ENCODE measurements at regions not wholly inside any gene's neighbourhood (a gene's known extent, or its start where the extent isn't known, plus 50 kb on each side); places are given as distances from the start of the nearest gene placed in this dataset.
"Not testable (repeated sequence)": the region's sequence is repeated elsewhere in the genome, so short reads cannot be mapped to it uniquely, and the experiment has no call there.

DNA sequence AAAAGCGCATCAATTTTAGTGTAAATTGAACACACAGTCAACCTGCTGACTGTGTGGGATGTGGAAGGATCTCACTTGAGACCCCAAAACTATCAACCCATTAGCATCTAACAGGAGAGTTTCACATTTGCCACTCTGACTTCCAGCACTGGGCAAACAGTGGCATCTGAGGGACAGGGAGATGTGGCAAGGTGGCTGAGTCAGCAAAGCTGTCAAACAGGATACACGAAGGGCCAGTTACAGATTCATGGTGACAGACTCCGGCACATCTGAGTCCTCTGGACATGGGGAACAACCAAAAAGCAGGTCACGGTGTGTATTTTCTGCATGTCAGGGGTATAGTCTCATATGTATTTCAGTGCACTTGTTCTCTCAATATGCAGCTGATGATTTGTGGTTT is 573.4 kb upstream of the PPP2R3A start:
- ATAC-seq = no peak
- DNase-seq (ENCODE audit: low spot score) = no peak
- intact Hi-C loops (cut with DNase I) = no loop called here

DNA sequence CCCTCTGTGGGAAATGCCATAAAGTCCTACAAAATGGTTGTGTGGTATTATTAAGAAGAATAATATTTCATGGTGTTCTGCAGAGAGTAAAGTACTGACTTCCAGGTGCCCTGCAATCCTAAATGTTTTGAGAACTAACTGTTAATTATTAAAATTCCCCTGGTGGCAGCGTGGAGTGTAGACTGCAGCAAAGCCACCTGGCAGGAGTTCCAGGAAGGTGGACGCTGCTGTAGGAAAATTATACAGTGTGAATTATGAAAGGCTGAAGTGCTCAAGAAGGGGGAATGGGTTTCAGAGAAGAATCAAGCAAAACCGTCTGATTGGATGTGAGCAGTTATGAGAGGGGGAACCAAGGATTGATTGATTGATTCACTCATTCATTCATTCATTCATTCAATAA is 572.4 kb upstream of the PPP2R3A start:
- intact Hi-C loops (cut with DNase I) = no loop called here

DNA sequence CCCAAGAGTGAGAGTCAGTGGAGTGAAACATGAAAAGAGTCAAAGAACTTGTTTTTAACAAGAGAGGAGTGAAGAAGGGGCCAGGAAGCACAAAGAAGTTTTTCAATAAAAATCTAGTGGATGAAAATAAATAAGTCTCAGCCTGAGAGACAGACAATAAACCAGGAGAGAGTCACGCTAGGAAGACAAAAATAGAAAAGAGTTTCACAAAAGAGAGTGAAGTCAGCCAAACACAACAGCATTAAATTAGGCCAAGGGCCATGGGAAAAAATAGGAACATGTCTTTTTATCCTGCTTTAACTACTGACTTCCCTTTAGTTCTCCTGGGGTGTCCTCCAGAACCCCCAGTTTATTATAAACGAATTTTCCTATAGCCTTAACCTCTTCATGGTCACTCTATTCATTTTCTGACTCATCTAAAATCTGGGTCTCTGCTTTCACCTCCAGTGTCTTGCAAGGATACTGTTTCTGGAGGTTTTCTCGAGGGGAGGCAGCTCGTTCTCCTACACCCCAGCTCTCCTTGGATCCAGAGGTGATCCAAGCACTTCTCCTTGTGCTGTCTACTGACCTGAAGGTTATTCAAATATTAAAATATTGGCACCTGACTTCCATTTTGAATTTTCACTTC is 571.5 kb upstream of the PPP2R3A start:
- intact Hi-C loops (cut with DNase I) = no loop called here
- ATAC-seq (no peak), DNase-seq (ENCODE audit: low spot score) (no peak)

More for the DNA sequence above, 572.4 kb upstream of the PPP2R3A start:
- no peak for DNase-seq (ENCODE audit: low spot score)
- no peak for ATAC-seq

DNA sequence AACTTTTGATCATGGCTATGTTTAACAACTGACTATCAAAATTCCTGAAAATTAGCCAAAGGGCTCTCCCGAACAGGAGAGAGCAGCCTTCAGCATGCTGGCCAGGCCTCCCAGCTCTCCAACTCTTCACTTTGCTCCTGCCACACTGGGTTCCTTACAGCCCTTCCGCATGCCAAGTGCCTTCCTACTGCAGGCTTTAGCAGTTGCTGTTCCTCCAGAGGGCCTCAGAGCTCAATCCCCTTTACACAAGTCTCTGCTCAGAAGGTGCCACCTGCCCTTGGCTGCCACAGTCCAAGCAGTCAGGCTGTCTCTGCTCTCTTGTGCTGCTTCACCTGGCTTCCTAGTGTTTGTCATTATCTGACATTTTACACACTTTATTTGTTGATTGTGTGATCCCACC is 553.1 kb upstream of the PPP2R3A start:
- DNase-seq (ENCODE audit: low spot score) (no peak), ATAC-seq (no peak)
- intact Hi-C loops (cut with DNase I) = no loop called here

DNA sequence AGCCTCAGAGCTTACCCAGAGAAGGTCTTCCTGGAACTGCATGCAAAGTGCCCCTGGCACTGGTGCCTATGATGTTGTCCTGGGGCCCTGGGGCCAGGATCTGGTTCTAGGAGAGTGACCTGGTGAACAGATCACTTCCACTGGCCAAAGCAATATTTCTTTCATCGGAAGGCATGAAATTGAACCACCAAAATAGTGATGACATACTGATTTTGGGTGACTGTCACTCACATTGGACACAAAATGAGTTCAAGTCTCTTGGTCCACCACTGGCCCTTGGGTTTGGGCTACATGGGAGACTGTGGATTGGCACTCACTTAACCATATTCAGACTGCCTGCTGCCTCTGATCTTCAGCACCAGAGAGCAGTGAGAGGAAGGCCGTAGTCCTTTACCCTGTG is 549.3 kb upstream of the PPP2R3A start:
- DNase-seq (ENCODE audit: low spot score) (no peak), ATAC-seq (no peak)
- intact Hi-C loops (cut with DNase I) = no loop called here

DNA sequence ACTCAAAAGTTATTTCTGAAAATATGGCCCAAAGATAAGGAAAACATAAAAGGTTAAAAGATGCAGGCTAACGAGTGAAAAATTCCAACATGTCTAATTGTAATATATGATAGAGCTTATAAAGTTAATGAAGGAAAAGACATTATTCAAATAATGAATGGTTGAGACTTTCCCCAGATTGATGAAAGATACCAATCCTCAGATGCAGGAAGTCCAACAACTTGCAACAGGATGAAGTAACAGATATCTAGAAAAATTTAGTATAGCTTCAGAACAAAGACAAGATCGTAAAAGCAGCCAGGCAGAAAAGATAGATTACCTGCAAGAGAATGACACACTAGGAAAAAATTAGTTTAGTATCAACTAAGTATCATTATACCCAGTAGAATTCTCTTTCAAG is 546.4 kb upstream of the PPP2R3A start:
- intact Hi-C loops (cut with DNase I) = no loop called here
- ATAC-seq (no peak), DNase-seq (ENCODE audit: low spot score) (no peak)

DNA sequence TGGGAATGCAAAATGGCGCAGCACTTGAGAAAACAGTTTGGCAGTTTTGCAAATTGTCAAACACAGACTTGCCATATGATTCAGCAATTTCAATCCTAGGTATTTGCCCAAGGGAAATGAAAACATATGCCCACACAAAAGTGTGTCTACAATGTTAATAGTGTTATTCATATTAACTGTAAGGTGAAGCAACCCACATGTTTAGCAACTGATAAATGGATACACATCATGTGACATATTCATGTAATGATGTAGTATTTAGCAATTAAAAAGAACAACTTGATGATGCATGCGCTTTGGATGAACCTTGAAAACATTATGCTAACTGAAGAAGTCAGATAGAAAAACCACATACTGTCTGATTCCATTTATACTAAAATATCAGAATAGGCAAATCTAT is 539.0 kb upstream of the PPP2R3A start:
- DNase-seq (ENCODE audit: low spot score) = no peak
- no peak for ATAC-seq

DNA sequence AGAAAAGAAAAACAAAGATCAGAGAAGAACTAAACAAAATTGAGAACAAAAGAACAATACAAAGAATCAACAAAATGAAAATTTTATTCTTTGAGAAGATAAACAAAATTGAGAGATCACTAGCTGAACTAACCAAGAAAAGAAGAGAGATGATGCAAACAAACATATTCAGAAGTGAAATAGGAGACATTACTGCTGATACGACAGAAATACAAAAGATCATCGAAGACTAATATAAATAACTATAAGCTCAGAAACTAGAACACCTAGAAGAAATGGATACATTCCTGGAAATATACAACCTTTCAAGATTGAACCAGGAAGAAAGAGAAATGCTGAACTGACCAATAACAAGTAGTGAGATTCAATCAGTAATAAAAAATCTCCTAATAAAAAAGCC is 533.1 kb upstream of the PPP2R3A start:
- intact Hi-C loops (cut with DNase I) = no loop called here
- DNase-seq (ENCODE audit: low spot score) (no peak), ATAC-seq (no peak)

More for the DNA sequence above, 539.0 kb upstream of the PPP2R3A start:
- intact Hi-C loops (cut with DNase I) = no loop called here

DNA sequence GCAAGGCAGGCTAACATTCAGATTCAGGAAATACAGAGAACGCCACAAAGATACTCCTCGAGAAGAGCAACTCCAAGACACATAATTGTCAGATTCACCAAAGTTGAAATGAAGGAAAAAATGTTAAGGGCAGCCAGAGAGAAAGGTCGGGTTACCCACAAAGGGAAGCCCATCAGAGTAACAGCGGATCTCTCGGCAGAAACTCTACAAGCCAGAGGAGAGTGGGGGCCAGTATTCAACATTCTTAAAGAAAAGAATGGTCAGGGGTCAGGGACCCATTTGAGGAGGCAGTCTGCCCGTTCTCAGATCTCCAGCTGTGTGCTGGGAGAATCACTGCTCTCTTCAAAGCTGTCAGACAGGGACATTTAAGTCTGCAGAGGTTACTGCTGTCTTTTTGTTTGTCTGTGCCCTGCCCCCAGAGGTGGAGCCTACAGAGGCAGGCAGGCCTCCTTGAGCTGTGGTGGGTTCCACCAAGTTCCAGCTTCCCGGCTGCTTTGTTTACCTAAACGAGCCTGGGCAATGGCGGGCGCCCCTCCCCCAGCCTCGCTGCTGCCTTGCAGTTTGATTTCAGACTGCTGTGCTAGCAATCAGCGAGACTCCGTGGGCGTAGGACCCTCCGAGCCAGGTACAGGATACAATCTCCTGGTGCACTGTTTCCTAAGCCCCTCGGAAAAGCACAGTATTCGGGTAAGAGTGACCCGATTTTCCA is 526.5 kb upstream of the PPP2R3A start:
- intact Hi-C loops (cut with DNase I); ATAC-seq; DNase-seq (ENCODE audit: low spot score): not testable (repeated sequence)

DNA sequence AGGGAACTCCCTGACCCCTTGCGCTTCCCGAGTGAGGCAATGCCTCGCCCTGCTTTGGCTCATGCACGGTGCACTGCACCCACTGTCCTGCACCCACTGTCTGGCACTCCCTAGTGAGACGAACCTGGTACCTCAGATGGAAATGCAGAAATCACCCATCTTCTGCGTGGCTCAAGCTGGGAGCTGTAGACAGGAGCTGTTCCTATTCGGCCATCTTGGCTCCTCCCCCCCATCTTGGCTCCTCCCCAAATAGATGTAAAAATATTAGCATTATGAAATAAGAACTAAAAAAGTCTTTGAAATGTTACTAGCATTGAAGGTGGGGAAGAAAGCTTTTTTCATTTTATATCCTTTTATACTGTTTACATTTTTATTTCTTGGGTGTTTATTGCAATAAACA is 525.9 kb upstream of the PPP2R3A start:
- ATAC-seq; intact Hi-C loops (cut with DNase I): not testable (repeated sequence)

DNA sequence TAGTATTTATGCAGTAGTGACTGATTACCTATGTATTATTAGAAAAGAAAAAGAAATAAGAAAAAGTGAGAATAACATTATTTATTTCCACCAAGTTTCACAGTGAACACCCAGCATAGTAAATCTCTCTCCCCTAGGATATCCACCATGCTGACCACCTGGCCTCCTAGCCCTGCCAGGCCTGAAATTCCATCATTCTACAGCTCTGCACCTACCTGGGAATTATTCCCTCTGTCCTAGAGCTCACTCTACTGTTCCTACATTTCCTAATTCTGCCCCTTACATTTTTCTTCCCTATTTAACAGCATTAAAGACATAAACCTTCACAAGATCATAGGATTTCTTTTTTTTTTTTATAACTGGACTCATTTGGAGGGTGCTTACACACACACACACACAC is 525.3 kb upstream of the PPP2R3A start:
- no peak for DNase-seq (ENCODE audit: low spot score)
- intact Hi-C loops (cut with DNase I) = no loop called here
- ATAC-seq = no peak

More for the DNA sequence above, 525.9 kb upstream of the PPP2R3A start:
- not testable (repeated sequence) for DNase-seq (ENCODE audit: low spot score)

DNA sequence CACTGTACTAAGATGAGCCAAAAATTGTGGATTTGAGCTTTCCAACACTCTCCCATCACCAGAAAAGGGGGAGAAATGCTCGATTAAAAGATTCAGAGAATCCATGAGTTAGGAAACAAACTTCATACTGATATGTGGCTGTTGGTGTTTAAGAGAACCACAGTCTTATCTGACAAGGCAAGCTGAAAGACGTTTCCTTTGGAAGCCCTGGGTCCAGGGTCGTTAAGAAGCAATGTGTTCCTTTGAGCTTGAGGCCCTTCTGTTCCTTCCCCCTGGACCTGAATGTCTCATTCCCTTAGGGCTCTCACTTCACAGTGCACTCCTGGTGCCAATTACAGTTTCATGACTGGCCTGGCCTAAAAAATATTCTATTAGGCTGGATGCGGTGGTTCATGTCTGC is 524.8 kb upstream of the PPP2R3A start:
- intact Hi-C loops (cut with DNase I) = no loop called here
- DNase-seq (ENCODE audit: low spot score) = no peak
- no peak for ATAC-seq

DNA sequence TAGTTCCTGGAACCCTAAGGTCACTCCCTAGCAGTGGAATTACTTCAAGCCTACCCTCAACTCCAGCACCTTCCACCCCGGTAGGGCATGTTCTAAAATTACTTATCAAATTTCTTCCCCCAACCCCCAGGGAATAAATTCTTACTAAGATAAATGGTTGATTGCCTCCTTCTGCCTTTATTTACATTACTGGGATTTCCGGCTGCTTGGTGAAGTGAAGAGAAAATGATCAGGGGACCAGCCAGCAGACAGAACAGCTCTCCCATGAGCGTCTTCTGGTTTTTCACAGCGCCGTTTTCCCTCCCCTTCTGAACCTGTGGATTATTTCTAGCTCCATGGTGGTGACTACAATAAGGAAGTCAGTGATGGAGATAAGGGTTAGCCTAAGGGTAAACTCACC is 521.5 kb upstream of the PPP2R3A start:
- DNase-seq (ENCODE audit: low spot score) = no peak
- ATAC-seq = no peak
- intact Hi-C loops (cut with DNase I) = no loop called here

DNA sequence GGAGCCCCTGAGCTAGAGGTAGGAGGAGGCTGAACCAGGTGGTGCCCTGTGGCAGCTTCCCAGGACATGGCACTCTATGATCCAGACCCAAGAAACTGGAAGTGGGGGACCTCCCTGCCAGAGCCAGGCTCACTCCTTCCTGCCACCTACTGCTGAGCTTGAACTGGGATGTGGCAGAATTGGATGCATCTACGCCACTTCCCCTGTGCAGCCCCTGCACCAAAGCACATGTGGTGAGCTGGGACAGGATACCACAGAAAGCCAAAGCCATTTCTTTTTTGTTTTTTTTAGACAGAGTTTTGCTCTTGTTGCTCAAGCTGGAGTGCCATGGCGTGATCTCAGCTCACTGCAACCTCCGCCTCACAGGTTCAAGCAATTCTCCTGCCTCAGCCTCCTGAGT is 518.0 kb upstream of the PPP2R3A start:
- ATAC-seq = no peak
- intact Hi-C loops (cut with DNase I) = no loop called here
- DNase-seq (ENCODE audit: low spot score) = no peak

DNA sequence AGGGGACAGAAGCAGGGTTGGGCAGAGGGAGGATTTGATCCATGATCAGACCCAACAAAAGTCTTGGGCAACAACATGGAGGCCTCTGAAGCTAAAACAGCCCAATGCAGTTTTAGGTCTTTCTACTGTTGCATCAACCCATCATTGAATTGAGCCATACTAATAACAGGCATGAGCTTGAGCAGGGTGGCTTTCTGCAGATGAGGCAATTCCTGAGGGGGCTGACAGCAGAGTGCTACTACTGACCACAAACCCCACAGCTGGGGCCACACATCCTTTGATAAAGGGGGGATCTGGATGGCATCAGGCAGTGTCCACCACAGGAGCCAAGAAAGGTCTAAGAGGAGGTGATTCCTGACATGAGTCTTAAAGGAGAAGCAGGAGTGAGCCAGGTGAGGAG is 517.0 kb upstream of the PPP2R3A start:
- DNase-seq (ENCODE audit: low spot score) (no peak), ATAC-seq (no peak)
- intact Hi-C loops (cut with DNase I) = no loop called here

DNA sequence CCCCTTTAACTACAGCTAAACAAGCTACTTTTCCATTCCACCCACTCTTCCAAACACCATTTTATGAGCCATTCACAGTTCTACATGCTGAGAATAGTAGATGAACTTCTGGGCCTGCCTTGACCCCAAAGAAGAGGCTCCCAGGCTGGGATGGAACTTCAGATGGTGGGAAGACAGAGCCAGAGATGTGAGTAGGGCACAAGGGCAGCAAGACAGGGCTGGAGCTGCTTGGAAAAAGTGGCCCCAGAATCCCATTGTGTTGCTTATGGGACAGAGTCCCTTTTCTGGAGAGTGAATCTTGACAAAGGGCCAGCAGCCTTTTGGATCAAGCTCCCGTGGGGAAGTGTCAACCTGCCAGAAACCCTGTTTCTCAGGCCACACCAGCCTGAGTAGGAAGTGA is 516.5 kb upstream of the PPP2R3A start:
- ATAC-seq = no peak

DNA sequence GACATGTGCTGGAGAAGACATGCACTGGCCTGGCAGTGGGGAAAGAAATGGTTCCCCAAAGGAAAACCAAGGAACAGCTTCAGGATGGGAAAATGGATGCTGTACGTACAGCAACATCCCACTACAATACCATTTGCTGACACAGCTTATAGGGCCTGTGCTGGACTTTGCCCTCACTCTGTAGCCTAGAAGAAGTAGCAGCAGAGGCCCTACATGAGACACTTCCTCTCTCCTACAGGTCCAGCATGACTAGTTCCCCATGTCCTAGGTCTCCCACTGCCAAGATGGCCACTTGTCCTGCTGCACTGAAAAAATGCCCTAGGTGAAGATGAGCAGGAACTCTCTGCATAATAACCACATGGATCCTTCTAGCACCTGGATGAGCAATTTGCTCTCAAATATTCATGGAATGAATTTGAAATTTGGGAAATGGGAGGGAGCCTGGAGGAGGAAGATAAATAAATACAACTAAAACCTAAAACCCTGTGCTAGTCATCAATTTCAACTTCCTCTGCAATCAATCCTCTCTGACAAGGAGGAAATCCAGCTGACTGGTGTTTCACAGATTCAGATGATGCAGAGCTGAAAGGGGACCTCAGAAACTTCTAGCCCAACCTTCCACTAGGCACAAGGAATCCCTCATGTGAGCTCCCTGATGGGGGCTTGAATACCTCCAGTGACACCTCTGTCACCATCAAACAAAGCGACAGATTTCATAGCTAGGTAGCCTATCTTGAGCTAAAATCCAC is 514.3 kb upstream of the PPP2R3A start:
- intact Hi-C loops (cut with DNase I) = no loop called here
- DNase-seq (ENCODE audit: low spot score) (no peak), ATAC-seq (no peak)

More for the DNA sequence above, 516.5 kb upstream of the PPP2R3A start:
- intact Hi-C loops (cut with DNase I) = no loop called here
- DNase-seq (ENCODE audit: low spot score) = no peak

DNA sequence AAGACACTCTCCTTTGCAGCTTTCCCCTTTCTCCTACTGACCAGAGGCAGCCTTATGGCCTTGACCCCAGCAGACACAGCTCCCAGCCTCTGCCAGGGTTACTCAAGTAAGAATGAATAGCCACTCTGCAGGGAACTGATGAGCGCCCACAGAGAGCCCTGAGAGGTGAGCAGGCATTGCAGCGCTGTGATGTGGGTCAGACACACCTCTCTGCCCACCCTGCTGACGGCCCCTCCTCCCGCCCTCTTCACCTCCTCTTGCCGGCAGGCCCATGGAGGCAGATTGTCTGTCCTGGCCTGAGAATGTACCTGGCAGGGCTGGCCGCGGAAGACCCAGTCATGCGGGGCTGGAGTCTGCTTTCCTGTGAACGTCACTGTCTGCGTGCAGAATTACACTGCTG is 512.6 kb upstream of the PPP2R3A start:
- intact Hi-C loops (cut with DNase I) = no loop called here
- DNase-seq (ENCODE audit: low spot score) (no peak), ATAC-seq (no peak)

DNA sequence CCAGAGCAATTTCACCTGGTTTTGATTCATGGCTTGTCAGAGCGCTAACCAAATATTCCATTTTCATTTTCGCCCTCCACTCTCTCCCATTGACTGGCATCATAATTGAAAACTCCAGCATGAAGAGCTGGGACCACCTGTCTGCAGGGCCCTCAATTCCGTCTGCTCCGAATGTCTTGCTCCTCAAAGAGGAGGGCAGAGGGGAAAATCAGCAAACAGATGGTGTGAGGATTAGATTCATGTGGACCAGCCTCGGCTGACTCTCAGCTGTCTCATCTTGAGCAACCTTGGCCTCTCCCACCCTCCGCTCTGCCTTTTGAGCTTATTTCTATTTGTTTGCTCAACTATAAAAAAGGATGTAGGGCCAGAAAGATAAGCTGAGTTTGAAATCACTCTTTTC is 512.2 kb upstream of the PPP2R3A start:
- intact Hi-C loops (cut with DNase I) = no loop called here
- DNase-seq (ENCODE audit: low spot score) (no peak), ATAC-seq (no peak)

DNA sequence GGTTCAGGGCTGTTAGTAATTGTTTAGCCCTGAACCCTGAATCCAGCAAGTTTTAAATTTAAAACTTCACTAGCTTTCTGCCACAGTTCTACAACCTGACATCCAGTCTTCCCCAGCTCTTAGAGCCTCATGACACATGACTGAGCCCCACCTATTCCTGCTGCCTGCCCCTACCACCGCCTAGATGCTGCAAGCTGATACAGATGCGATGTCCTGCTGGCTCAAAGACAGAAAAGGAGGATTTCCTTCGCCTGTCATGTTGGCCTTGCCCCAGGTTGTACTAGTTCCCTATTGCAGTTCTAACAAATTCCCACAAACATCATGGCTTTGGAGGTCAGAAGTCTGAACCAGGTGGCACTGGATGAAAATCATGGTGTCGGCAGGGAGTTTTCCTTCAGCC is 510.6 kb upstream of the PPP2R3A start:
- intact Hi-C loops (cut with DNase I) = no loop called here
- no peak for ATAC-seq

More for the DNA sequence above, 510.6 kb upstream of the PPP2R3A start:
- no peak for DNase-seq (ENCODE audit: low spot score)

Data from sciatic nerve (tissue), 2 donors.